ENCODE measurements at regions not wholly inside any gene's neighbourhood (a gene's known extent, or its start where the extent isn't known, plus 50 kb on each side); places are given as distances from the start of the nearest gene placed in this dataset.
A peak's percentile ranks its signal among the peaks of the same experiment; 100 is the strongest.

DNA sequence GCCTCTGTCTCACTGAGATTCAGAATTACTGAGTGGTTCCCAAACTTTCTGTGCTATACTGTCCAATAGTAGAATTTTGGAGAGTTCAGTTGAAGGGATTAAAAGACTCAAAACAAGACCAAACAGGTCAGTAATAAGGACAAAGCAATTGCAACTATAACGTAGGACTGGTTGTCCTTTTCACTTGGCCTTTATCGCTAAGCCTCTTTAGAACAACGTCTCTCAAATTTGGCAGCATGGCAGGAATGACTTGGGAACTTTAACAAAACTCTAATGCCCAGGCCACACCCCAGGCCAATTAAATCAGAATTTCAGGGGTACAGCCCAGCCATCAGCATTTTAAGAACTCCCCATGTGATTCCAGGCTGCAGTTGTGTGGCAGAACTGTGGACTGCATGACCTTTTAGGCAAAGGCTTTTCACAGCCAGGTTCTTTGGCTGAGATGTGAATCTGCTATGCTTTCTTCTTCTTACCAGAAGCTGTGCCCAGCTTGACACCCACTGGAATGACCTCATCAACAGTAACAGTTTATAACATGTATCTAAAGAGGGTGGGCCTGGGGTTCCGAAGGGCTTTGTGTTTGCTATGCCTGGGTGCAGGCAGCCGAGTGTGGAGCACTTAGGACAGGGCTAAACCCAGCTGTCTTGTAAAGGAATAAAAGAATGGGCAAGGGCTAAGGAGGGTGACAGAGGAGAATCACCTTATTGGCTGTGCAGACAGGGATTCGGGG is 226.2 kb upstream of the PRICKLE2 start:
- Histone ChIP-seq H3K9me3 (no peaks in the 10 kb centered on the region), H3K4me1 (no peaks in the 10 kb centered on the region), H3K9ac (ENCODE audit: low read depth in 2 of 2, low read length in 2 of 2) (no peak overlapping the region), H3K36me3 (no peaks in the 10 kb centered on the region), H3K4me3 (no peak overlapping the region), H3K27me3 (no peaks in the 10 kb centered on the region), H3K27ac (no peak overlapping the region)
- intact Hi-C loops (cut with DNase I) = no loop called here
- TF ChIP-seq, protein P1, sequence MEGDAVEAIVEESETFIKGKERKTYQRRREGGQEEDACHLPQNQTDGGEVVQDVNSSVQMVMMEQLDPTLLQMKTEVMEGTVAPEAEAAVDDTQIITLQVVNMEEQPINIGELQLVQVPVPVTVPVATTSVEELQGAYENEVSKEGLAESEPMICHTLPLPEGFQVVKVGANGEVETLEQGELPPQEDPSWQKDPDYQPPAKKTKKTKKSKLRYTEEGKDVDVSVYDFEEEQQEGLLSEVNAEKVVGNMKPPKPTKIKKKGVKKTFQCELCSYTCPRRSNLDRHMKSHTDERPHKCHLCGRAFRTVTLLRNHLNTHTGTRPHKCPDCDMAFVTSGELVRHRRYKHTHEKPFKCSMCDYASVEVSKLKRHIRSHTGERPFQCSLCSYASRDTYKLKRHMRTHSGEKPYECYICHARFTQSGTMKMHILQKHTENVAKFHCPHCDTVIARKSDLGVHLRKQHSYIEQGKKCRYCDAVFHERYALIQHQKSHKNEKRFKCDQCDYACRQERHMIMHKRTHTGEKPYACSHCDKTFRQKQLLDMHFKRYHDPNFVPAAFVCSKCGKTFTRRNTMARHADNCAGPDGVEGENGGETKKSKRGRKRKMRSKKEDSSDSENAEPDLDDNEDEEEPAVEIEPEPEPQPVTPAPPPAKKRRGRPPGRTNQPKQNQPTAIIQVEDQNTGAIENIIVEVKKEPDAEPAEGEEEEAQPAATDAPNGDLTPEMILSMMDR (IDR thresholded peaks at IDR 0.05) = no peak
- DNase-seq = no peak

DNA sequence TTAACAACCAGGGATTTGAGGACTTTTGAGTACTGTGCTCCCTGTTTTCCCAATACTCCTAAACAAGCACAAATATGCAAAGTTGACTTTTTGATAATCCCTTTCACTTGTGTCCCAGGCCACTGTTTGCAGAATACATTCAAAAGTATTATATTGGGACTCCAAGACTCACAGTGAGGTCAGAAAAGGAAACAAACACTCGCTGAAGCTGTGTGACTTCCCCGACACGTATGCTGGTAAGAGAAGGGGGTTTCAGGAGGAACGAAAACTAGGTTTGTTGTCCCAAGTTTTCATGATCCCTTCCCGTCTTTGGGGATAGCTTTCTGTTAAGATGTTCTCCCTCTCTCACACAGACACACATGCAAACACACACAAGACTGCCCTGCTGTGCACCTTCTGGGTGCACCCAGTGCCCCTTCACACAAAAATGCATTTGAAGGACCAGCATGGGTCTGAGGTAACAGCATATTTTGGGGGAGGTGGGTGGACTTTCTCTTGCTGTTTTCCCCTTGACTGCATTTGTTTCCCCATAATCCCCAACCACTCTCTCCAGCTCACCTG is 225.2 kb upstream of the PRICKLE2 start:
- TF ChIP-seq, protein P1 (IDR thresholded peaks at IDR 0.05) = no peak
- no peaks in the 10 kb centered on the region for H3K9me3 ChIP-seq
- no peak overlapping the region for H3K4me3 ChIP-seq
- no peak for DNase-seq
- no peaks in the 10 kb centered on the region for H3K4me1 ChIP-seq
- intact Hi-C loops (cut with DNase I) = no loop called here
- no peaks in the 10 kb centered on the region for H3K27me3 ChIP-seq
- no peak overlapping the region for H3K27ac ChIP-seq
- H3K9ac ChIP-seq (ENCODE audit: low read depth in 2 of 2, low read length in 2 of 2) = no peak overlapping the region
- no peaks in the 10 kb centered on the region for H3K36me3 ChIP-seq

DNA sequence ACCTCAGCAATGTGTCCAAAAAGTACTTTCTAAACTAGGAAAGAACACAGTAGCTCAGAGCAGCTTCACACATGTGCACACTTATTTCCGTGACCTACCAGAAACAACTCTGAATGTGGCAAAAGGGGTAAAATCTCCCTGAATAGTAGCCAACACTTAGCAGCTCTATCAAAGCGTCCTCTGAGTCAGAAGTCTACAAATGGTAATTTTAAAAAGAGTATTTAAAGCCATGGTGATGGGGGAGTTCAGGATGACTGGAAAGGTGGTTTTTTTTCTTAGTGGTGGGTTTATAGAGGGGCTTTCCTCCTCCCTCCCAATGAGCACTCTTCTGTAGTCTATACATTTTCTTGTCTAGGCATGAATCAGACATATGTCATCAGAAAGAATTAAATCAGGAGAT is 223.8 kb upstream of the PRICKLE2 start:
- no peak for DNase-seq
- H3K36me3 ChIP-seq = no peaks in the 10 kb centered on the region
- TF ChIP-seq, protein P1 (IDR thresholded peaks at IDR 0.05) = no peak
- H3K4me3 ChIP-seq = no peak overlapping the region
- H3K9me3 ChIP-seq = no peaks in the 10 kb centered on the region
- intact Hi-C loops (cut with DNase I) = no loop called here
- H3K27ac ChIP-seq = no peak overlapping the region
- no peaks in the 10 kb centered on the region for H3K4me1 ChIP-seq
- H3K9ac ChIP-seq (ENCODE audit: low read depth in 2 of 2, low read length in 2 of 2) = no peak overlapping the region
- H3K27me3 ChIP-seq = no peaks in the 10 kb centered on the region

DNA sequence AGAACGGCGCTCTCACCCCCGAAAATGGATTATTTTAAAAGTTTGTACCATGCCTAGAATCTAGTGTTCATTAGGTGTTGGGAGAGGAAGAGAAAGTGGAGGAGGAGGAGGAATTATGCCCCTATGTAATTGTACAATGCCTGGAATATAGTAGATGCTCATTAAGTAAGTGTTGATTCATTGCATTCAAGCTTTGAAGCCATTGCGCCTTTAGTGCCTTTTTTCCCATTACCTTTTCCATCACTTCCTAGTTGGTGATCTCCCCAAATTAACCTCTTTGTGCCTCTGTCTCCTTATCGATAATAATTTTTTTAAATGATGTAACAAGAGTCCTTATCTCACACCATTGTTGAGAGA is 220.7 kb upstream of the PRICKLE2 start:
- no peaks in the 10 kb centered on the region for H3K36me3 ChIP-seq
- no peak overlapping the region for H3K9ac ChIP-seq (ENCODE audit: low read depth in 2 of 2, low read length in 2 of 2)
- no peaks in the 10 kb centered on the region for H3K9me3 ChIP-seq
- no peak for DNase-seq
- no peak overlapping the region for H3K27ac ChIP-seq
- no peak overlapping the region for H3K4me3 ChIP-seq
- H3K4me1 ChIP-seq = no peaks in the 10 kb centered on the region
- no peaks in the 10 kb centered on the region for H3K27me3 ChIP-seq
- intact Hi-C loops (cut with DNase I) = no loop called here
- TF ChIP-seq, protein P1 (IDR thresholded peaks at IDR 0.05) = no peak

DNA sequence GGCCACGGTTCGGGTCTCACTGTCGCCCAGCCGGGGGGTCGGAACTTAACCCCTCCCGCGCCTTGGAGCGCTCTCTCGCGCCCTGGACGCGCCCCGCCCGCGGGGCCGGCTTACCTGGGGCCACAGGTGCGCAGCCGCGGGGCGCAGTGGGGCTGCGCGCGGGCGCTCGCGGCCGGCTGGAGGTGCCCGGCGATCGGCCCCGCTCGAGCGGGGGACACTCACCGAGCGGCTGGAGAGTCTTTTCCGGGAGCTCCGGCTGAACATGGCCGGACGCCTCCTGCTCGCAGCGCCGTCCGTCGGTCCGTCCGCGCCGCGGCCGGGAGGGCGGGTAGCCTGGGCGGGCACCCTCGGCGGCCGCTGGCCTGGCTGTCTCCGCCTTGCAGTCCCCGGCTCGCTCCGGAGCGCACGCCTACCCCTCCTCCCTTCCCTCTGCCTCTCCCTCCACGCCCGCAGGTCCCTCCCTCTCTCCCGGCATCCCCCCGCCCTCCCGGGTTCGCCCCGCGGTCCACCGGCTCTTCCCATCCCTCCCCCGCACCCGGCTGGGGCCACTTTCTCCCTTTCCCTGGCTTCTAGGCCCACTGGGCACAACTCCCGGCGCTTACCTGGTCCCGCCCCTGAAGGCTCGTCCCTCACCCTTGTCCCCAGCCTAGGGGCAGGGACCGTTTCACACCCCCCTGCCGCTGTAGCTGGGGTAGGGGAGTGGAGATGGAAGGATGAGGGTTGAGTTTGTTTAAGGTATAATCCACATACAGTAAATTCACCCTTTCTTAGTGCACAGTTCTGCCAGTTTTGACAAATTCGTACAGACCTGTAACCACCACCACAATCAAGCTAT is 220.1 kb upstream of the PRICKLE2 start:
- DNase-seq = peak; percentile 34
- H3K4me3 ChIP-seq = peak overlapping the region; percentile 39
- H3K27me3 ChIP-seq = no peaks in the 10 kb centered on the region
- H3K9ac ChIP-seq (ENCODE audit: low read depth in 2 of 2, low read length in 2 of 2) = peak overlapping the region in 1 of 2 donors; percentile 35
- no peaks in the 10 kb centered on the region for H3K9me3 ChIP-seq
- H3K4me1 ChIP-seq = no peaks in the 10 kb centered on the region
- TF ChIP-seq, protein P1 (IDR thresholded peaks at IDR 0.05) = no peak
- H3K27ac ChIP-seq = no peak overlapping the region
- intact Hi-C loops (cut with DNase I) = no loop called here
- no peaks in the 10 kb centered on the region for H3K36me3 ChIP-seq

Measured in colonic mucosa (tissue), 4 donors.